ENCODE measurements at regions not wholly inside any gene's neighbourhood (a gene's known extent, or its start where the extent isn't known, plus 50 kb on each side); places are given as distances from the start of the nearest gene placed in this dataset.

DNA sequence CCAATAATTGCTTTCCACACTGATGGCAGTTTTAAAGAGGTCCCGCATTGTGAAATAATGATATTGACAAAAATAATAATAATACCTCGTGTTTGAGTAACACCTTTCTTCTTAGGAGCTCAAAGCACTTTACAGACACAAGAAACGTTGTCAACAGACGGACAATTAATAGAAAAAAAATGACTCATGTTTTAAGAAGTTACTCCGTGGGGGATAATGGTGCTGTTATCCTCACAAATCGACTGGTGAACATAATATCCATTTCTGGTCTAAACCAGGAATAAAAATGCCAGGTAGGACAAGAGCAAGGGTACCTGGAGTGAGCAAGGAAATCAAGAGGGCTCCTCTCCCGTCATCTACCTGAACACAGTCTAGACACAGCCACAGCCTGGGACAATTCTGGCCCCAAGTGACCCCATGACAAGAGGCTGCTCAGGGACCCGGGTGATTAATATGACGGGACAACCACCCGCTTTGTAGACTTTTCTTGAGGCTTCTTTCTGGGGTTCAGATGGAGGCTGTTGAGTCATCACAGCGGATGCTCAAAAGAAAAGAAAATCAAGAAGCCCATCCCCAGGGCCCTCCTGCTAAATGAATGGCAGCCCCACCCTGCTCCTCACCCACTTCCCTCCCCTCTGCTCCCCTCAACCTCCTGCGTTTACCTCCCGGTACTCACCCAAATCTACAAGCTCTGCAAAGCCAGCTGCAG, 146.2 kb upstream of the IRF2BP2 start:
- no peak for DNase-seq (ENCODE audit: low read depth)

DNA sequence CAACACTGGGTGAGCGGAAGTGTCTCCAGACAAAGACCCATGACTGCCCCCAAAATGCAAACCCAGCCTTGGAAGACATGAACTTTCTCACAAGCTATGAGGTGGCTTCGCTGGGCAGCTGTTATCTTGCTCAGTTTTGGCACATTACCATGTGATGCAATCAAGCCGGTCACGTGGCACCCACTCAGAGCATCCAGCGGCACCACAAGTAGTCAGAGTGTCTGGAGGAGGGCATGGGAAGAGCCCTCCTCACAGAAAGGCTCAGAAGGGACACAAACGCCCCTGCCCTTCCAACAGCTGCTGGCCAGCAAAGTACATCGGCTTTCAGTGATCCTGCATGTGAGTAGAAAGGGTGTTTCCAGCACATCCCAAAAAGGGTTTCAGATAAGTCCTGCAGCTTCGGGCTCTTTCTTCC, 145.5 kb upstream of the IRF2BP2 start:
- DNase-seq (ENCODE audit: low read depth), result no peak

DNA sequence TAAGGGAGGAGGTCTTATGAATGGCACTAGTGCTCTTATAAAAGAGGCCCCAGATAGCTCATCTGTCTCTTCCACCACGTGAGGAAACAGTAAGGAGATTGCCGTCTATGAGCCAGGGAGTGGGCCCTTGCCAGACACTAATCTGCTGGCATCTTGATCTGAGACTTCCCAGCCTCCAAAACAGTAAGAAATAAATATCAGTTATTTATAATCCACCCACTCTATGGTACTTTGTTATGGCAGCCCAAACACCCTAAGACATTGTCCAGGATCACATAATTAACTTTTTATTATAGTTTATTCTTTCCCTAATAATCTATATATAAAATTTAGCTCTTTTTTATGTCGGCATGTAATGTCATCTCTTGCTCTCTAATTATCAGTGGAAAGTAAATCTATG, 144.0 kb upstream of the IRF2BP2 start:
- no peak for DNase-seq (ENCODE audit: low read depth)

DNA sequence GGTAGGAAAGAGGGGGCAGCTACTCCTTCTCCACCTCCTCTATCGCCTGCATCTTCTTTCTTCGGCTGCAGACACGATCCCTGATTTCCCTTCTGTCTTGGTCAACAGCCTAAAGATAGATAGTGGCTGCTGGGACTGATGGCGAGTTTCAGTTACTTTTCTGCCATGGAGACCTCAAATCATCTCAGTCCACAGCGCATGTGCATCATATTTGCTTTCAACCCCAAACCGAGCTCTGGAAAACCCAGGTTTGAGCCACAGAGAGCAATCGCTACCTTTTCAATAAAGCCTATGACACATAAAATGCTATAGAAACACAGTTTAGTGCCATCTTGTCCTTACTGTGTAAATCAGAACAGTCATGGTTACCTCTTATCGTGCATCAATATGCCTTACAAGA, 142.9 kb upstream of the IRF2BP2 start:
- no peak for DNase-seq (ENCODE audit: low read depth)

DNA sequence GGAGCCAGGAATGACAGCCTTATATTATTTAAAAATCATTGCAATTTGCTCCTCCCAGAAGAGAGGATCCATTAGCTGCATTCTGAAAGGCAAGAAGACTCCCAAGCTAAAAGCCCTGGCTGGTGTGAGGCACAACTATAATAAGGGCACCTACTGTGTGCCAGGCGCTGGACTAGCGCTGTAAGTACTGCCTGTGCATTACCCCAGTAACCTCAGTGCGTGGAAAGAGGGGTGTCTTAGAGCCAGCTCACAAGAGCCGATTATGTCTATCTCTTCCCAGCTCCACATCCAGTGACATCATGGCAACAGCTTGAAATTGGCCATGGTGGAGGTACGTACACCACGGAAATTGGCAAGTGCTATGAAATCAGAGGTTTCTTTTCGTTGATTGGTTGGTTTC, 141.7 kb upstream of the IRF2BP2 start:
- no peak for DNase-seq (ENCODE audit: low read depth)

DNA sequence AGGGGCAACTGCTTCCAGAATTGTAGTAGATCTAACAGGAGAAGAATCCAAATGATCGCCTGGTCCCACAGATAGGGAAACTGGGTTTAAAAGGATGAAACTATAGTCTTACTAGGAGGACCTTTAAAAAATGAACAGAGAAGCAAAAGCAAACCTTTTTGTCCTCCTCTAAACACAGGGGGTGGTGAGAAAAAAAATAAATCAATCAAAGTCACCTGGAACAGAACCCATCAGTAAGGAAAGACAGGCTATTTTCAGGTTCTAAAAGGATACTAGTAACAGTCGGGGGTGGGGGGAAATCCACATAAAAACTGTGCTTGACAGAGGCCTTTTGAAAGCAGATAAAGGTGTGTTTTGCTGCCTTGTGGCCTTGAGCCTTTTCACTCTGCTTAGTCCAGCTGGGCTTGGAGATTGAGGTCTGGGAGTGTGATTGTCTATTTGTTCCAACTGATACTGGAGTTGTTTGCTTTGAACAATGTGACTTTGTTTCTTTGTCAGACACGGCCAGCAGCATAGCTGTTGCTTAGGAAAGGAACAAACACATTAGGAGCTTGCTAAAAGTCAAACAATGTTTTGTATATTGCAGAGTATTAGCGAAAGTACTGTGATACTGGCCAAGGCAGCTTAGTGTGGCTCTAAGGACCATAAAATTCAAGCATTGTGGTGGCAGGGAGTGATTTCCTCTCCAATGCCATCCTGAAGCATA, 141.1 kb upstream of the IRF2BP2 start:
- no peak for DNase-seq (ENCODE audit: low read depth)

DNA sequence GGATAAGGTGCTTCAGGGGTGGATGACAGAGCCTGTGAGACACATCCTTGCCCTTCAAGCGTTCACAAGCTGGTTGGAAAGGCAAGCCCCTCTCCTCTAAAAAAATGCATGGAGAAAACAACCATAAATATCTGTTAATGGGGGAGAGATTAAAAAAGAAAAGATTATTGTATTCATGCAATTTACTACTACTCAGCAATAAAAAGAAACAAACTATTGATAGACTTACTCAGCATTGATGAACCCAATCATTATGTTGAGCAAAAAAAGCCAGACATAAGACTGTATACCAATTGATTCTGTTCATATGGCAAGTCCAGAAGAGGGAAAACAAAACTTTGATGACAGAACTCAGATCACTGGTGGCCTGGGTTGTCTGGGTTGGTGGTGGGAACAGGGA, 138.7 kb upstream of the IRF2BP2 start:
- no peak for DNase-seq (ENCODE audit: low read depth)

DNA sequence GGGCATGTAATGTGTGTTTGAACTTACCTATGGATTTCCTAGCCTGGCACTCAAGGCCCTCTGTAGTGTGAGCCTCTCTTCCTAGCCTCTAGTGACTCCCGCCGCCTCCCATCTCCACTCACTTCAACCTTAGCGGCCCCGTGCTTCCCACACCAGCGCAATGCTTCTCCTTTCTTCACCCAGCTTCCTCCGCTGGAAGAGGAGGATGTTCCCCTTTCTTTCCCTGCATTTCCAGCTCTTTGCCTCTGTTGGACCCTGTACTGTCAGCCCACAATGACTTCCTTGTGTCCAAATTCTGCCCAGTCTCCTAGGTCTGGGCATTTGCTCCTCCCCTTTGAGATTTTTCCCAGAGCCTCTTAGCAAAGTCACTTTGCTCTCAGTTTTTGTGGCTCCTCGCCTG, 138.1 kb upstream of the IRF2BP2 start:
- no peak for DNase-seq (ENCODE audit: low read depth)

DNA sequence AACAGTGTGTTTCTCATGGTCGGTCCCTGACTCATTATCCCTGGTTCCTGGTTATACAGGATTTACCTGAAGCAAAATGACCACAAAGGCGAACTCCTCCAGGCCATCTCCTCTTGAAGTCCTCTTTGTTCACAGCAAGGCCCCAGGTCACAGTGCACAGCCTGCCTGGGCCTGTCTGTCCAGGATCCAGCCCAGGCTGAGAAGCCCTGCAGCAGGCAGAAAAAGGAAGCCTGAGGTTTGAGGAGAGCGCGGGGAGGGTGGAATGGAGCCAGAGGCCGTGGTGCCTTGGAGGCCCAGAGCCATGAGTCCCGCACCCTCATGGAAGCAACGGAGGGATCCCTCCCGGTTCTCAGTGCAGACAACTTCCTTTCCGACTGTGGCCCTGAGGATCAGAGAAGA, 136.8 kb upstream of the IRF2BP2 start:
- no peak for DNase-seq (ENCODE audit: low read depth)

DNA sequence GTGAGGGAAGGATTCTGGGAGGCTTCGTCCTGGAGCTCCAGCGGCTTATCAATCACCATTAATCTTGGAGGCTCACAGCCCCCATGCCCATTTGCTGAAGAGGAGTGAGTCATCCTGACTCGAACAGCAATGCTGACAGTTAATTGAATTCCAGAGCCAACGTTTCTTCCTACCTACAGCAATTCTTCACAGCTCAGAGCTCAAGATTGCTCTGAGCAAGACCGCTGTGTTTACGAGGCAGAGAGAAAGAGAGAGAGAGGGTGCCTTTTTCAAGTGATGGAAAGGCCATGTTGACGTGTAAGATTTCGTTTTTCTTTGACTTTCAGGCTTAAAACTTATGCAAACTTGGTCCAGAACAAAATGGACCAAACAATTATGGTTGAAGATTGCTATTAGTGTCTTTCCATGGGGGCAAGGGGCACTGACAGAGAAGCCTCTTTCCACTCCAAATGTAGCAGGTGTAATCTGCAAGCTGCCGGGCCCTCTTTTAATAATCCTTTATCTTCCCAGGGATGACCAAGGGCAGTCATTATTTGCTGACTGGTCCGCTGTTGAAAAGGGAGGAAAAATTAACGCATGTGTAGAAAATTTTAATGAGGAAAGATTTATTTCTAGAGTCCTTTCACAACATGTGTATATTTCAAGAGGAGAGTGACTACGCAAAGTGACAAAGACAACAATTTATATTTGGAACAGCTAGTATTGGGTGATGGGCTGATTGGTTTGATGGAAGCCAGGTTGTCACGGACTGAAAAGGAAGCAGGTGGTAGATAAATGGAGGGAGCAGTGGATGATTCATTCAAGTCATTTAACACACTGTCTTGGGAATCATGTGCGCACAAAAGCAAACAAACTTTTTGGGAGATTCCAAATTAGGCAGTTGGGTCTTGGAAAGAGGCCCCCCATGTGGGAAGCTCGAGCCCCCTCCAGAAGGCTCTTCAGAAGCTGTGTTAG, 136.1 kb upstream of the IRF2BP2 start:
- no peak for DNase-seq (ENCODE audit: low read depth)

DNA sequence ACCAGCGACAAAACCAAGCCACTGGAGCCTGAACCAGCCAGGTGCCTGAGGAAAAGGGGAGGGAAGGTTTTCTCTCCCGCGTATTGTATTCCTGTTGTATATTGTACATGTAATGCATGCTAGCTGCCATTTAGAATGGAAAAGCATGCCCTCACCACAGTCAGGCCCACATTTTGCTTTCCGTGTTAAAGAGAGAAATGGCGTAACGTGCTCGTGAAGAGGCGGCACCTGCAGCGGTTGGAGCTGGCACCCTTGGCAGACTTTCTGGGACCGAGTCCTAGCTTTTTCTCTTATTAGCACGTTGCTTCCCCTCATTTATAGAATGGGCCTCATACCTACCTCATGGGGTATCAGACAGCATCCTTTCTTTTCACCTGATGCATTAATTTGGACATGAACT, 135.3 kb upstream of the IRF2BP2 start:
- DNase-seq (ENCODE audit: low read depth), result no peak

DNA sequence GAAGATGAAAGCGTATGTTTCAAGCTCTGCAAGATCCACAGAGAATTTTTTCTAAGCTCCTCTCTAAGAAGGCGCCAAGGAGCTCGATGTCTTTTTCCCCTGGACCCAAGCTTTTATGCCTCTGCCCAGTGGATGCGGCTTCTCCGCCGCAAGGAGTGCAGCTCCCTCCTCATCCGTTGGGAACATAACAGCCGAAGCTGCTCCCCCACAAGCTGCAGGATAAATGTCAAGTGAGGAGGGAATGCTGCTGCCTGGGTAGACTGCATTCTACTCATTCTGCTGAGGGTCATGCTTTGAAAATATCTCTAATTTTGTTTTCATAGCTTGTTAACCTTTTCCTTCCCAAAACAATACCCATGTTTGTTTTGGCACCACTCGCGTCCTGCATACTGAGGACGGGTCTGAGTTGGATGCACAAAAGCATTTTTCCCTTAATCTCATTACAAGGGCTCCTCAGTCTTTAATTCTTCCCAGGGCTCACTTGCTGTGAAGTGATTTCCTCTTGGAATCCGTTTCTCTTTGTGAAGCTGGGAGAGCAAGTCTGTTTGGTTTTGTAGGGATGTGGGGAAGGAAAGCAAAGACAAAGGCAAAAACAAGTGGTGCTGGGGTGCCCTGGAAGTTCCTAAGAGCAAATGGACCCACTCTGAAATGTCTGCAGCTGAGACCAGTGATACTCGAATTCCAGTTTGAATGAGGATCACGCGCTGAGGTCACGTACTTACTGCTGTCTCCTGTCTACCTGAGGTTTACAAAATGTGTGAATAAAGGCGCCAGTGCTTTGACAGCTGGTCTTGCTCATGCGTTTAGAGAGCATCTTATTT, 134.0 kb upstream of the IRF2BP2 start:
- no peak for DNase-seq (ENCODE audit: low read depth)

DNA sequence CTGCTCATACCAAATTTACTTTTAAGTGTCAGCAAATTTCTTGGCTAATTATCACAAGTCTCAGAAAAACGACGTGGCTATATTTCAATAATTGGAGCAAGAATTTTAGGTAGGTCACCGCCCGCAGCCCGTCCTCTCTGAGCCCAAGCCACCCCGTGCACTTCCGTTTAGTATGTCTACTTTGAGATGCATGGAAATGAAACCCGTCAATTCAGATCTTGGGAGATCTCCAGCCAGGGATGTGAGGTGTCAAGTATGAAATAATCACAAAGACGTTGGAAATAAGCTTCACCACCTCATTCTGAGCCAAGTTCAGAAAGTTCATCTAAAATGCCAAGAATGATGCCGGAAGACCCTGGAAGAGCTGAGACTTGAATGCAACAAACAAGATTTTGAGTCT, 132.6 kb upstream of the IRF2BP2 start:
- no peak for DNase-seq (ENCODE audit: low read depth)

DNA sequence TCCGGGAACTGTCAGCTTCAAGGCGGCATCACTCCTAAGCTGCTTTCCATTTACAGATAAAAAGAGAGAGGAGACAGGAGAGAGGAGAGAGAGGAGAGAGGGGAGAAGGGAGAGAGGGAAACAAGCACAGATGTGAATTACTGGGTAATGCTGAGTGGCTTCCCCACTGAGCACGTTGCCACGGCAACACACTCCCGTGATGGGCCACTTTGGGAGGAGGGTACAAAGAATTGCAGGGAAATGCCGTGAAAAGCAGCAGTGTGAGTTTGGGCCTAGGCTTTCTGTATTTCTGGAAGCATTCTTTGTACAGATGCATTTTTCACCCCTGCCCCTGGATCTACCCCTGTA, 128.0 kb upstream of the IRF2BP2 start:
- DNase-seq (ENCODE audit: low read depth), result no peak

DNA sequence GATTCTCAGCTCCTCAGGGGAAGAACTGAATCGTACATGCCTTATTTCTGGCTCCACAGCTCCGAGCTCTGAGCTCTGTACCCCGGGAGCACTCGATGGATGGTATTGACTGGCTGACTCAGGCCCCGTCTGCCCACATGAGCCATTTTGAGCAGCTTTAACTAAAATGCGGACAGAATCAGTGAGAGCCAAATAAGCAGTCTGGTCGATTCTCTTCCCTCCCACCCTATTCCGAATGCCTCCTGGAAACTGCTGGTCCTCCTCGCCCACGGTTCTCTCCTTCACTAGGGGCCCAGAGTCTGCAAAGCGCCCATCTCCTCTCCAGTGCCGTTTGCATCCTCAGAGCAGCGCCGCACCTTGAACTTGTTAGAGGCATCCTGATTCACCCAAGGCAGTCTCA, 125.9 kb upstream of the IRF2BP2 start:
- no peak for DNase-seq (ENCODE audit: low read depth)

DNA sequence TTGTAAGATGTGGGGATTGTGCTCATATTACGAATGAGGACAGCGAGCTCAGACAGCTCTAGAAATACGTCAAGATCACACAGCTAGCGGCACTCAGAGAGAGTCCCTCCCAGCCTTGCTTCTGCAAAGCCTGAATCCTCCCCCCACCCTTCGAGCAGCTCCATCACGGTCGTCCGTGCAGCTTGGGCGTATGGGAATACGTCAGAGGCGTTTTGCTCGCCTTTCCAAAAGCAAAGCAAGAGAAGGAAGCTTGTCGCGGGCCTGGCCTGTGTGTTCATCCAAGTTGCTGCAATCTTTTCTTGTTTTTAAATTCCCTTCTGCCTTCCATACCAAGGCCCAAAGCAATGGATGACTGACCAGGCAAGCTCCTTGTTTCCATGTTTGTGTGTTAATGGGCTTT, 125.5 kb upstream of the IRF2BP2 start:
- no peak for DNase-seq (ENCODE audit: low read depth)

DNA sequence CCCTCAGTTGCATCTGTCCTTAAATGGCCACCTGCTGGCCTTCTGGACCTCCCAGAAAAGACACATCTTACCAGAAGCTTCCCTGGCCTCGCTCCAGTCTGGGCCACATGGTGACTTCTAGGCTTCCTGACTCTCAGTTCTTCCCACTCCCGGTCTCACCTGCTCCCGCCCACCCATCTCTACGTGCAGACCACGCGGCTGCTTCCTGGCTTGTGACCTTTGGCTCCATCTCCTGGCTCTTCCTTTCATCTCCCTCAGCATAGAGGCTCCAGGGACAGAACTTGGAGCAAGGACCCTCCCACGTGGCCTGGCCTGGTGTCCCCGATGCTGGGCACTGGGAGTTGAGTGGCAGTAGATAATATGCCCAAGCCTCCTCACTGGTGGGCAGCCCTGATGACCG, 124.9 kb upstream of the IRF2BP2 start:
- DNase-seq (ENCODE audit: low read depth), result no peak

DNA sequence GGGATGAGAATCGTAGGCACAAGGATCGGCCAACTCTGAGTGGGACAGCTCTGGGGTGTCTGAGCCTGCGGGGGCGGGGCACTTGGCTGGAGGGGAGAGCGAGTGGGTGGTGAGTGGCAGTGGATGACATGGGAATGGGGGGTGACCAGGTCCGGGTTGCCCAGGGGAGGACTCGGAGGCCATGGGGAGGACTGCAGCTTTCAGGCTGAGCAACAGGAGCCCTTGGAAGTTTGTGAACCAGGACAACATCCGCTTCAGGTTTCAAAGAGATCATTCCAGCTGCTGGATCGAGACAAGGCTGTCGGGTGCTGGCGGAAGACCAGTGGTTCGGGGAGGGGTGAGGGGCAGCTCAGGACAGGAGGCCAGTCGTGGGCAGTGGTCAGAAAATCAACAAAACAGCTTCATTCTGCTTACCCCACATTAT, 124.4 kb upstream of the IRF2BP2 start:
- no peak for DNase-seq (ENCODE audit: low read depth)

DNA sequence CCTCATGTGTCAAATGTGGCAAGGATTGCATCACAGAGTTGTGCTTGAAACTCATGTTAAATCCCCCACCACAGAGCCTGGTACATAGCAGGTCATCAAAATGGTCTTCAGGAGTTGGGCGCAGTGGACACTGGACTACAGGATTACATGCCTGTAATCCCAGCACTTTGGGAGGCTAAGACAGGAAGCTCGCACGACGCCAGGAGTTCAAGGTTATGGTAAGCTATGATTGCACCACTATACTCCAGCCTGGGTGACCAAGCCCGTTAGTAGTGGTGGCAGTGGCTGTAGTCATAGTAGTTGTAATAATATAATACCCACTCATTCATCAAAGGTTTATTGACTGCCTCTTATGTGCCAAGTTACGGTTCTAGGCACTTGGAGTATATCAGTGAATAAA, 123.4 kb upstream of the IRF2BP2 start:
- DNase-seq (ENCODE audit: low read depth), result no peak

DNA sequence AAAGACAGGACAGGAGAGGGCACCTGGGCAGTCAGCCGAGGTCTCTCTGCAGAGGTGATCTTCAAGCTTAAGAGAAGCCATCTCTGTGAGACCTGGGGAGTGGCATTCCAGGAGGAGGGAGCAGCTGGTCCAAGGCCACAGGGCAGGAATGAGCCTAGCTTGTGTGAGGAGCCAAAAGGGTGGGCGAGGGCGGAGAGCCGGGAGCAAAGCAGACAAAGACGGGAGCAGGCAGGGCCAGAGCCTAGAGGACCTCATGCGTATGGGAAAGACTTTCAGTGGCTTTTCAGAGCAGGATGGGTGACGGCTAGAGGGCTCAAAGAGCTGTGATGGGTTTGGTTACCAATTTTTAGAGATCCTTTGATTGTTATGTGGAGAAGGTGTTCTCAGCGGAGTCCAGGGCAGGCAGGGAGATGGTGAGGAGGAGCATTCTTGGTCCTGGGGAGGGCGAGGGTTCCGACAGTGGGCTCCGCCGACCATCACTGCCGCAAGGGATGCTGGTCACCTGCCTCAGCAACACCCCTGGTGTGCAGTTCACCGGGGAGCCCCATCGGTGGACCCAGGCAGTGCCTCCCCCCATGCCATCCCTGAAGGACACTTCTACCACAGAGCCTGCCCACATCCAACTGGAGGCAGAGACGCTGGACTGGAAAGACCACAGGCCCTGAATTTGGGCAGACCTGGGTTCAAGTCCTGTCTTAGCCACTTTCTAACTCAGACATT, 122.9 kb upstream of the IRF2BP2 start:
- DNase-seq (ENCODE audit: low read depth), result no peak

DNA sequence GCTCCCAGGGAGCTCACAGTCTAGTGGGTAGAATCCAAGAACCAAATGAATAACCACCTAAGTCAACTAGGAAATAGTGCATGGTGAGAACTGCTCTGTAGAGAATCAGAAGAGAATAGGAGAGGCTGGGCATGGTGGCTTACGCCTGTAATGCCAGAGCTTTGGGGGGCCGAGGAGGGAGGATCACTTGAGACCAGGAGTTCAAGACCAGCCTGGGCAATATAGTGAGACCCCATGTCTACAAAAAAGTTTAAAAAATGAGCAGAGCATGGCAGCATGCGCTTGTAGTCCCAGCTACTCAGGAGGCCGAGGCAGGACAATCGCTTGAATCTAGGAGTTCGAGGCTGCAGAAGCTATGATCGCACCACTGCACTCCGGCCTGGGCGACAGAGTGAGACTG, 122.3 kb upstream of the IRF2BP2 start:
- DNase-seq (ENCODE audit: low read depth), result no peak
